ENCODE measurements at regions not wholly inside any gene's neighbourhood (a gene's known extent, or its start where the extent isn't known, plus 50 kb on each side); places are given as distances from the start of the nearest gene placed in this dataset.
"Not testable (repeated sequence)": the region's sequence is repeated elsewhere in the genome, so short reads cannot be mapped to it uniquely, and the experiment has no call there.

- not testable (repeated sequence) for TF ChIP-seq CTCF (IDR thresholded peaks at IDR 0.05; ENCODE audit: insufficient read depth, low read length); REST (IDR thresholded peaks at IDR 0.05; ENCODE audit: insufficient replicate concordance, low read depth); POLR2AphosphoS5 (IDR thresholded peaks at IDR 0.05; ENCODE audit: low read depth); SPI1 (IDR thresholded peaks at IDR 0.05; ENCODE audit: borderline replicate concordance, low read depth); GABPA (IDR thresholded peaks at IDR 0.05; ENCODE audit: low read depth)
Measured at GRCh38 chr10:30706189-30706588, 76.6 kb upstream of the LYZL2 start.

Data from HL-60 (cell line).